ENCODE measurements at regions not wholly inside any gene's neighbourhood (a gene's known extent, or its start where the extent isn't known, plus 50 kb on each side); places are given as distances from the start of the nearest gene placed in this dataset.
A peak's percentile ranks its signal among the peaks of the same experiment; 100 is the strongest.

GRCh38 chr1:228897901-228898300 is 162.6 kb downstream of the RHOU start:
- H3K9me3 ChIP-seq (ENCODE audit: control insufficient read depth, low read length) = no peaks in the 10 kb centered on the region
- no peak overlapping the region for H3K9ac ChIP-seq (ENCODE audit: low read length)
- H3K4me2 ChIP-seq (ENCODE audit: low read length, poor library complexity, severe bottlenecking) = no peak overlapping the region
- H3K14ac ChIP-seq (ENCODE audit: low read length in 2 of 2) = no peak overlapping the region
- peaks cover 12 to 39% of the 10 kb centered on the region in 2 experiments for H3K27me3 ChIP-seq (ENCODE audit: control insufficient read depth in 1 of 2, insufficient read depth in 1 of 2, low read length in 2 of 2)
- no peak overlapping the region for H3K18ac ChIP-seq (ENCODE audit: low read depth in 1 of 2, low read length in 2 of 2)
- DNase-seq = no peak
- no peak overlapping the region for H2BK12ac ChIP-seq (ENCODE audit: low read length in 2 of 2)
- no peak overlapping the region for H3K23ac ChIP-seq (ENCODE audit: low read length in 2 of 2)
- H3K4ac ChIP-seq (ENCODE audit: low read depth in 1 of 2, low read length in 2 of 2) = no peak overlapping the region
- no peak overlapping the region for H2BK120ac ChIP-seq (ENCODE audit: low read depth, low read length)
- H4K91ac ChIP-seq (ENCODE audit: low read length) = no peak overlapping the region
- H2BK15ac ChIP-seq (ENCODE audit: low read depth, poor library complexity, severe bottlenecking) = peak overlapping the region; percentile 19
- H3K4me1 ChIP-seq (ENCODE audit: control insufficient read depth, insufficient read depth, low read depth, low read length) = peaks cover 9% of the 10 kb centered on the region
- 92% methylated on average over 9 of the region's 9 CpGs for WGBS
- no peak overlapping the region for H3K27ac ChIP-seq (ENCODE audit: low read length, poor library complexity, severe bottlenecking)
- no peaks in the 10 kb centered on the region for H3K36me3 ChIP-seq (ENCODE audit: control insufficient read depth in 1 of 2, insufficient read depth in 2 of 2, low read depth in 1 of 2, low read length in 2 of 2)
- no peak overlapping the region for H2AFZ ChIP-seq (ENCODE audit: low read depth, low read length)
- H2AK5ac ChIP-seq (ENCODE audit: low read length, severe bottlenecking) = no peak overlapping the region
- no peak overlapping the region for H4K8ac ChIP-seq (ENCODE audit: low read length)
- no peaks in the 10 kb centered on the region for H3K79me1 ChIP-seq (replicated peaks; ENCODE audit: low read length, poor library complexity, severe bottlenecking)
- H2BK5ac ChIP-seq (ENCODE audit: low read depth, low read length, poor library complexity, severe bottlenecking) = no peak overlapping the region
- no peak overlapping the region for H3K4me3 ChIP-seq (ENCODE audit: insufficient read depth in 1 of 2, low read depth in 1 of 2, low read length in 2 of 2)

GRCh38 chr1:228898582-228898992 is 163.3 kb downstream of the RHOU start:
- no peak overlapping the region for H3K14ac ChIP-seq (ENCODE audit: low read length in 2 of 2)
- no peak overlapping the region for H4K8ac ChIP-seq (ENCODE audit: low read length)
- no peak overlapping the region for H3K9ac ChIP-seq (ENCODE audit: low read length)
- H4K91ac ChIP-seq (ENCODE audit: low read length) = peak overlapping the region; percentile 53
- H3K79me1 ChIP-seq (replicated peaks; ENCODE audit: low read length, poor library complexity, severe bottlenecking) = no peaks in the 10 kb centered on the region
- no peak overlapping the region for H2BK5ac ChIP-seq (ENCODE audit: low read depth, low read length, poor library complexity, severe bottlenecking)
- no peak overlapping the region for H3K4me2 ChIP-seq (ENCODE audit: low read length, poor library complexity, severe bottlenecking)
- H3K4me3 ChIP-seq (ENCODE audit: insufficient read depth in 1 of 2, low read depth in 1 of 2, low read length in 2 of 2) = no peak overlapping the region
- H3K23ac ChIP-seq (ENCODE audit: low read length in 2 of 2) = no peak overlapping the region
- no peak overlapping the region for H2AFZ ChIP-seq (ENCODE audit: low read depth, low read length)
- no peak overlapping the region for H3K4ac ChIP-seq (ENCODE audit: low read depth in 1 of 2, low read length in 2 of 2)
- DNase-seq = no peak
- no peak overlapping the region for H2AK5ac ChIP-seq (ENCODE audit: low read length, severe bottlenecking)
- H3K9me3 ChIP-seq (ENCODE audit: control insufficient read depth, low read length) = no peaks in the 10 kb centered on the region
- no peak overlapping the region for H3K27ac ChIP-seq (ENCODE audit: low read length, poor library complexity, severe bottlenecking)
- peak overlapping the region; percentile 3 to 28 for H2BK12ac ChIP-seq (ENCODE audit: low read length in 2 of 2)
- H3K4me1 ChIP-seq (ENCODE audit: control insufficient read depth, insufficient read depth, low read depth, low read length) = peaks cover 13% of the 10 kb centered on the region
- no peak overlapping the region for H3K18ac ChIP-seq (ENCODE audit: low read depth in 1 of 2, low read length in 2 of 2)
- H2BK15ac ChIP-seq (ENCODE audit: low read depth, poor library complexity, severe bottlenecking) = no peak overlapping the region
- H3K27me3 ChIP-seq (ENCODE audit: control insufficient read depth in 1 of 2, insufficient read depth in 1 of 2, low read length in 2 of 2) = peaks cover 12 to 39% of the 10 kb centered on the region in 2 experiments
- WGBS = 82% methylated on average over 8 of the region's 8 CpGs
- H3K36me3 ChIP-seq (ENCODE audit: control insufficient read depth in 1 of 2, insufficient read depth in 2 of 2, low read depth in 1 of 2, low read length in 2 of 2) = no peaks in the 10 kb centered on the region
- no peak overlapping the region for H2BK120ac ChIP-seq (ENCODE audit: low read depth, low read length)

GRCh38 chr1:228899421-228899956 is 164.2 kb downstream of the RHOU start:
- Histone ChIP-seq H3K9ac (ENCODE audit: low read length) (peak overlapping the region; percentile 67), H2AFZ (ENCODE audit: low read depth, low read length) (no peak overlapping the region), H3K4me1 (ENCODE audit: control insufficient read depth, insufficient read depth, low read depth, low read length) (peaks cover 16% of the 10 kb centered on the region), H3K36me3 (ENCODE audit: control insufficient read depth in 1 of 2, insufficient read depth in 2 of 2, low read depth in 1 of 2, low read length in 2 of 2) (no peaks in the 10 kb centered on the region), H4K8ac (ENCODE audit: low read length) (no peak overlapping the region), H3K18ac (ENCODE audit: low read depth in 1 of 2, low read length in 2 of 2) (peak overlapping the region in 1 of 2 experiments; percentile 58), H2BK120ac (ENCODE audit: low read depth, low read length) (peak overlapping the region; percentile 40), H2AK5ac (ENCODE audit: low read length, severe bottlenecking) (no peak overlapping the region), H3K4me3 (ENCODE audit: insufficient read depth in 1 of 2, low read depth in 1 of 2, low read length in 2 of 2) (no peak overlapping the region), H3K4ac (ENCODE audit: low read depth in 1 of 2, low read length in 2 of 2) (no peak overlapping the region), H3K4me2 (ENCODE audit: low read length, poor library complexity, severe bottlenecking) (no peak overlapping the region), H2BK12ac (ENCODE audit: low read length in 2 of 2) (peak overlapping the region in 1 of 2 experiments; percentile 49), H2BK5ac (ENCODE audit: low read depth, low read length, poor library complexity, severe bottlenecking) (no peak overlapping the region), H3K14ac (ENCODE audit: low read length in 2 of 2) (no peak overlapping the region), H4K91ac (ENCODE audit: low read length) (peak overlapping the region; percentile 61), H3K27me3 (ENCODE audit: control insufficient read depth in 1 of 2, insufficient read depth in 1 of 2, low read length in 2 of 2) (peaks cover 12 to 36% of the 10 kb centered on the region in 2 experiments), H3K79me1 (replicated peaks; ENCODE audit: low read length, poor library complexity, severe bottlenecking) (no peaks in the 10 kb centered on the region), H3K9me3 (ENCODE audit: control insufficient read depth, low read length) (no peaks in the 10 kb centered on the region), H2BK15ac (ENCODE audit: low read depth, poor library complexity, severe bottlenecking) (peak overlapping the region; percentile 17), H3K27ac (ENCODE audit: low read length, poor library complexity, severe bottlenecking) (no peak overlapping the region), H3K23ac (ENCODE audit: low read length in 2 of 2) (no peak overlapping the region)
- DNase-seq = no peak
- 72% methylated on average over 12 of the region's 12 CpGs for WGBS

GRCh38 chr1:228900099-228900885 is 165.0 kb downstream of the RHOU start:
- H2BK15ac ChIP-seq (ENCODE audit: low read depth, poor library complexity, severe bottlenecking) = no peak overlapping the region

More at GRCh38 chr1:228900099-228900885, 165.0 kb downstream of the RHOU start:
- H3K4me2 ChIP-seq (ENCODE audit: low read length, poor library complexity, severe bottlenecking) = no peak overlapping the region
- WGBS = 58% methylated on average over 16 of the region's 17 CpGs
- H3K4me3 ChIP-seq (ENCODE audit: insufficient read depth in 1 of 2, low read depth in 1 of 2, low read length in 2 of 2) = no peak overlapping the region
- peak overlapping the region in 1 of 2 experiments; percentile 58 for H3K18ac ChIP-seq (ENCODE audit: low read depth in 1 of 2, low read length in 2 of 2)
- no peak overlapping the region for H2AFZ ChIP-seq (ENCODE audit: low read depth, low read length)
- peak overlapping the region; percentile 67 for H3K9ac ChIP-seq (ENCODE audit: low read length)
- no peak overlapping the region for H3K23ac ChIP-seq (ENCODE audit: low read length in 2 of 2)
- H2BK12ac ChIP-seq (ENCODE audit: low read length in 2 of 2) = peak overlapping the region in 1 of 2 experiments; percentile 32
- peaks cover 16% of the 10 kb centered on the region for H3K4me1 ChIP-seq (ENCODE audit: control insufficient read depth, insufficient read depth, low read depth, low read length)
- no peak overlapping the region for H2BK120ac ChIP-seq (ENCODE audit: low read depth, low read length)
- H3K36me3 ChIP-seq (ENCODE audit: control insufficient read depth in 1 of 2, insufficient read depth in 2 of 2, low read depth in 1 of 2, low read length in 2 of 2) = no peaks in the 10 kb centered on the region
- H3K79me1 ChIP-seq (replicated peaks; ENCODE audit: low read length, poor library complexity, severe bottlenecking) = no peaks in the 10 kb centered on the region
- H4K8ac ChIP-seq (ENCODE audit: low read length) = peak overlapping the region; percentile 62
- peak overlapping the region; percentile 43 for H4K91ac ChIP-seq (ENCODE audit: low read length)
- H3K4ac ChIP-seq (ENCODE audit: low read depth in 1 of 2, low read length in 2 of 2) = no peak overlapping the region
- peaks cover 9 to 40% of the 10 kb centered on the region in 2 experiments for H3K27me3 ChIP-seq (ENCODE audit: control insufficient read depth in 1 of 2, insufficient read depth in 1 of 2, low read length in 2 of 2)
- H2AK5ac ChIP-seq (ENCODE audit: low read length, severe bottlenecking) = no peak overlapping the region
- no peak overlapping the region for H3K27ac ChIP-seq (ENCODE audit: low read length, poor library complexity, severe bottlenecking)
- H3K9me3 ChIP-seq (ENCODE audit: control insufficient read depth, low read length) = no peaks in the 10 kb centered on the region
- DNase-seq = peak; percentile 46
- H3K14ac ChIP-seq (ENCODE audit: low read length in 2 of 2) = no peak overlapping the region
- no peak overlapping the region for H2BK5ac ChIP-seq (ENCODE audit: low read depth, low read length, poor library complexity, severe bottlenecking)
